H1 (cell line): ENCODE measurements at regions not wholly inside any gene's neighbourhood (a gene's known extent, or its start where the extent isn't known, plus 50 kb on each side); places are given as distances from the start of the nearest gene placed in this dataset.

ENCODE experiments used
- CTCF ChIA-PET: fragments of 300-600 bp; sonication (Branson Sonifier 250); formaldehyde crosslinking; loops from one replicate; lab custom pipeline; 2021; ENCODE audit not compliant: partially characterized antibody; lab: Charles Lee
- POLR2A ChIA-PET: fragments of 300-600 bp; sonication (Branson Sonifier 250); formaldehyde crosslinking; loops from one replicate; lab custom pipeline; 2021; ENCODE audit warnings: inconsistent platforms; ENCODE audit not compliant: partially characterized antibody; lab: Charles Lee
- DNase-seq, 2 experiments: peaks; one replicate each; pipeline versions ENCODE4 v3.0.0 to v3.0.0-alpha.2; 2010 to 2022; ENCODE audit warnings: low spot score in 2 of 2, low read depth in 1 of 2, mixed read lengths in 1 of 2
- FAIRE-seq: peaks from 2 replicates; lab custom pipeline; 2011; peaks lifted over from hg19 to GRCh38; lab: Jason Lieb, UNC
- H2AFZ ChIP-seq: 2 replicates; pipeline ENCODE4 v1.8.1; 2012; ENCODE audit warnings: low read length, inconsistent platforms
- H2AK5ac ChIP-seq: 2 replicates; pipeline ENCODE4 v1.6.1; 2013; ENCODE audit warnings: low read depth, low read length
- H2BK120ac ChIP-seq: replicated peaks from 2 replicates; pipeline ENCODE3; 2013; ENCODE audit warnings: low read depth, low read length, inconsistent platforms
- H2BK12ac ChIP-seq: 2 replicates; pipeline ENCODE4 v1.6.1; 2013; ENCODE audit warnings: low read depth, low read length
- H2BK15ac ChIP-seq: 2 replicates; pipeline ENCODE4 v1.6.1; 2013; ENCODE audit warnings: low read length
- H2BK20ac ChIP-seq: 2 replicates; pipeline ENCODE4 v1.6.1; 2013; ENCODE audit warnings: low read length
- H2BK5ac ChIP-seq: 2 replicates; pipeline ENCODE4 v1.6.1; 2013; ENCODE audit warnings: low read depth, low read length
- H3K14ac ChIP-seq: 2 replicates; pipeline ENCODE4 v1.6.1; 2013; ENCODE audit warnings: inconsistent platforms; ENCODE audit not compliant: insufficient read length
- H3K18ac ChIP-seq: 2 replicates; pipeline ENCODE4 v1.6.1; 2013; ENCODE audit warnings: low read length; ENCODE audit errors: extremely low read depth
- H3K23ac ChIP-seq: 2 replicates; pipeline ENCODE4 v1.6.1; 2013; ENCODE audit warnings: inconsistent platforms; ENCODE audit not compliant: insufficient read length
- H3K23me2 ChIP-seq: 2 replicates; pipeline ENCODE4 v1.6.1; 2013; ENCODE audit warnings: low read depth, low read length
- H3K27ac ChIP-seq: 2 replicates; pipeline ENCODE4 v1.6.1; 2011; ENCODE audit warnings: low read depth, low read length, inconsistent platforms
- H3K27me3 ChIP-seq, 4 experiments: replicated peaks in 1 of 4; 1 replicate in 1 of 4; 2 replicates in 3 of 4; pipeline versions ENCODE4 v1.6.1 to v1.8.1; 2011 to 2013; ENCODE audit warnings: low read length in 3 of 4, mild to moderate bottlenecking in 3 of 4, inconsistent platforms in 2 of 4, mixed read lengths in 2 of 4, moderate library complexity in 1 of 4; ENCODE audit not compliant: control insufficient read depth in 3 of 4, insufficient read depth in 3 of 4; ENCODE audit errors: extremely low read depth in 1 of 4
- H3K36me3 ChIP-seq, 4 experiments: 2 replicates each; pipeline versions ENCODE4 v1.6.1 to v1.8.1; 2011 to 2013; ENCODE audit warnings: mild to moderate bottlenecking in 4 of 4, low read length in 3 of 4, moderate library complexity in 2 of 4, control low read depth in 1 of 4, inconsistent platforms in 1 of 4; ENCODE audit not compliant: insufficient read depth in 4 of 4, control insufficient read depth in 2 of 4
- H3K4ac ChIP-seq: replicated peaks from 2 replicates; pipeline ENCODE3; 2013; ENCODE audit warnings: low read length, low read depth, mixed read lengths, inconsistent platforms; ENCODE audit not compliant: insufficient read length
- H3K4me1 ChIP-seq, 4 experiments: replicated peaks in 1 of 4; 1 replicate in 1 of 4; 2 replicates in 3 of 4; pipeline versions ENCODE4 v1.6.1 to v1.8.1; 2011 to 2013; ENCODE audit warnings: low read length in 3 of 4, inconsistent platforms in 2 of 4, mixed read lengths in 1 of 4; ENCODE audit not compliant: insufficient read depth in 4 of 4, control insufficient read depth in 3 of 4
- H3K4me2 ChIP-seq, 2 experiments: 2 replicates each; pipeline versions ENCODE4 v1.6.1 to v1.8.1; 2011 to 2013; ENCODE audit warnings: low read depth in 2 of 2, low read length in 2 of 2, control low read depth in 1 of 2, inconsistent platforms in 1 of 2, mild to moderate bottlenecking in 1 of 2; ENCODE audit not compliant: insufficient read depth in 1 of 2
- H3K4me3 ChIP-seq, 4 experiments: fragments of 200-600, 300-600 bp in 1 of 4; sonication (generic), shearing (Covaris generic), sonication (Bioruptor Twin) in 1 of 4; 2 replicates each; pipeline versions ENCODE4 v1.5.1 to v1.8.1; 2011 to 2016; ENCODE audit warnings: low read length in 4 of 4, low read depth in 3 of 4, control low read depth in 2 of 4, inconsistent platforms in 2 of 4, mild to moderate bottlenecking in 2 of 4, mixed read lengths in 1 of 4, moderate library complexity in 1 of 4; ENCODE audit not compliant: insufficient read depth in 2 of 4; ENCODE audit errors: extremely low read depth in 1 of 4
- H3K56ac ChIP-seq: replicated peaks from 2 replicates; pipeline ENCODE3; 2013; ENCODE audit warnings: low read depth, mild to moderate bottlenecking, mixed read lengths, low read length, inconsistent platforms; ENCODE audit not compliant: insufficient read length
- H3K79me1 ChIP-seq: 2 replicates; pipeline ENCODE4 v1.6.1; 2013; ENCODE audit warnings: low read depth, low read length, control low read depth
- H3K79me2 ChIP-seq, 2 experiments: 2 replicates each; pipeline versions ENCODE4 v1.6.1 to v1.8.1; 2012 to 2013; ENCODE audit warnings: low read length in 2 of 2, mild to moderate bottlenecking in 2 of 2, inconsistent platforms in 1 of 2; ENCODE audit not compliant: insufficient read depth in 2 of 2, control insufficient read depth in 1 of 2
- H3K9ac ChIP-seq, 4 experiments: replicated peaks in 1 of 4; 1 replicate in 1 of 4; 2 replicates in 3 of 4; pipeline versions ENCODE4 v1.6.1 to v1.8.1; 2011 to 2013; ENCODE audit warnings: low read depth in 3 of 4, low read length in 3 of 4, control low read depth in 2 of 4, mild to moderate bottlenecking in 2 of 4, moderate library complexity in 2 of 4, inconsistent platforms in 1 of 4; ENCODE audit errors: extremely low read depth in 1 of 4
- H3K9me3 ChIP-seq, 2 experiments: 2 replicates each; pipeline versions ENCODE4 v1.6.1 to v1.8.1; 2012 to 2013; ENCODE audit warnings: mild to moderate bottlenecking in 2 of 2, moderate library complexity in 2 of 2, control low read depth in 1 of 2, inconsistent platforms in 1 of 2, low read depth in 1 of 2, low read length in 1 of 2, mixed read lengths in 1 of 2; ENCODE audit not compliant: insufficient read depth in 2 of 2
- H4K20me1 ChIP-seq, 2 experiments: replicated peaks in 1 of 2; 2 replicates each; pipeline versions ENCODE3 to v1.8.1; 2011 to 2013; ENCODE audit warnings: inconsistent platforms in 2 of 2, low read length in 2 of 2, mild to moderate bottlenecking in 1 of 2; ENCODE audit not compliant: insufficient read depth in 2 of 2, control insufficient read depth in 1 of 2
- H4K5ac ChIP-seq: 2 replicates; pipeline ENCODE4 v1.6.1; 2013; ENCODE audit warnings: low read length, low read depth, mixed read lengths, inconsistent platforms; ENCODE audit not compliant: insufficient read length
- H4K8ac ChIP-seq: 2 replicates; pipeline ENCODE4 v1.8.0; 2013; ENCODE audit warnings: mild to moderate bottlenecking, moderate library complexity, low read length, inconsistent platforms; ENCODE audit not compliant: insufficient read depth; ENCODE audit errors: extremely low read depth
- H4K91ac ChIP-seq: replicated peaks from 2 replicates; pipeline ENCODE3; 2013; ENCODE audit warnings: low read length, mixed read lengths, inconsistent platforms; ENCODE audit not compliant: insufficient read length
- ATF2 ChIP-seq: IDR thresholded peaks from 2 replicates; pipeline ENCODE4 v1.6.1; 2012; ENCODE audit warnings: low read length, inconsistent platforms
- CTBP2 ChIP-seq: IDR thresholded peaks from 2 replicates; pipeline ENCODE4 v1.7.0; 2011; ENCODE audit warnings: borderline replicate concordance, mild to moderate bottlenecking, moderate library complexity, mixed read lengths, low read length; ENCODE audit not compliant: insufficient read depth, insufficient read length
- E2F6 ChIP-seq: IDR thresholded peaks from 2 replicates; pipeline ENCODE4 v1.6.1; 2012; ENCODE audit warnings: inconsistent platforms
- EGR1 ChIP-seq: IDR thresholded peaks from 2 replicates; pipeline ENCODE4 v1.6.1; 2011; ENCODE audit warnings: low read depth, low read length, borderline replicate concordance
- KDM4A ChIP-seq: IDR thresholded peaks from one replicate; pipeline ENCODE4 v1.7.1; 2012; ENCODE audit warnings: low read depth, mild to moderate bottlenecking, moderate library complexity, low read length, inconsistent platforms; ENCODE audit not compliant: severe bottlenecking
- NRF1 ChIP-seq: IDR thresholded peaks from 2 replicates; pipeline ENCODE4 v1.6.1; 2011; ENCODE audit warnings: mild to moderate bottlenecking, low read depth, low read length, improper control_type of control experiment
- PHF8 ChIP-seq: fragments of 200-600 bp; sonication (generic); conservative IDR thresholded peaks from 2 replicates; pipeline ENCODE4 v1.7.1; 2012; ENCODE audit warnings: low read depth, mild to moderate bottlenecking, inconsistent platforms, low read length, moderate library complexity
- RAD21 ChIP-seq, 2 experiments: IDR thresholded peaks in 1 of 2; conservative IDR thresholded peaks in 1 of 2; 2 replicates each; pipeline ENCODE4 v1.6.1; 2011; ENCODE audit warnings: low read depth in 2 of 2, low read length in 2 of 2, improper control_type of control experiment in 1 of 2, inconsistent platforms in 1 of 2, mild to moderate bottlenecking in 1 of 2, moderate library complexity in 1 of 2
- USF2 ChIP-seq: IDR thresholded peaks from 2 replicates; pipeline ENCODE4 v1.6.1; 2011; ENCODE audit warnings: low read length, improper control_type of control experiment
- WGBS, 2 experiments: shearing (Covaris generic) in 1 of 2; methylation state at CpG; one replicate each; pipeline versions ENCODE4 v1.1.6 to v1.1.7; 2013 to 2015; ENCODE audit warnings: low lambda C conversion rate in 2 of 2, mixed read lengths in 2 of 2, inconsistent platforms in 1 of 2, low coverage in 1 of 2, missing lambda C conversion rate in 1 of 2; ENCODE audit not compliant: insufficient replicate concordance in 2 of 2, insufficient coverage in 1 of 2, insufficient read length in 1 of 2; ENCODE audit errors: extremely low coverage in 1 of 2, missing lambda C conversion rate in 1 of 2; 5-methylcytosine and 5-hydroxymethylcytosine counted together

GRCh38 chrX:39518476-39519029 lies 579.2 kb downstream of the BCOR start:
- Histone ChIP-seq H3K4me3 (no peak overlapping the region), H2AK5ac (no peak overlapping the region), H3K23me2 (no peaks in the 10 kb centered on the region), H2BK20ac (no peak overlapping the region), H3K56ac (no peak overlapping the region), H3K4me2 (no peak overlapping the region), H3K27ac (no peak overlapping the region), H3K9me3 (no peaks in the 10 kb centered on the region), H3K14ac (no peak overlapping the region), H4K20me1 (no peaks in the 10 kb centered on the region), H4K5ac (no peak overlapping the region), H3K4ac (no peak overlapping the region), H3K79me1 (no peaks in the 10 kb centered on the region), H3K4me1 (peaks cover 0 to 2% (median 0%) of the 10 kb centered on the region in 4 experiments; a peak in 1 of 7 replicates), H3K18ac (no peak overlapping the region), H3K9ac (no peak overlapping the region), H2BK5ac (no peak overlapping the region), H4K91ac (no peak overlapping the region), H3K27me3 (no peaks in the 10 kb centered on the region), H2BK12ac (no peak overlapping the region), H3K23ac (no peak overlapping the region), H2BK15ac (no peak overlapping the region), H4K8ac (no peak overlapping the region), H2AFZ (no peak overlapping the region), H2BK120ac (no peak overlapping the region), H3K36me3 (no peaks in the 10 kb centered on the region), H3K79me2 (no peaks in the 10 kb centered on the region)
- no peak for DNase-seq
- WGBS, 2 experiments = 98% methylated on average over 6 of the region's 16 CpGs; no CpG with 5 or more reads in 1 of the 2 experiments
- ChIA-PET POLR2A (no interaction called here), CTCF (interaction anchor here (1.2 kb wide), 1 partner anchor 20 kb away, joined by 7 read pairs; no protein-coding TSS in a partner anchor)
- FAIRE-seq = no peak
- no peak for TF ChIP-seq NRF1
- no peak for TF ChIP-seq CTBP2
- TF ChIP-seq KDM4A = no peak
- TF ChIP-seq EGR1 = no peak
- TF ChIP-seq ATF2 = no peak
- no peak for TF ChIP-seq E2F6
- no peak for TF ChIP-seq RAD21 (IDR thresholded peaks at IDR 0.05 in 1 of 2, conservative IDR thresholded peaks at IDR 0.05 in 1 of 2; ENCODE audit: low read depth in 2 of 2, low read length in 2 of 2)
- TF ChIP-seq PHF8 = no peak
- no peak for TF ChIP-seq USF2
